ENCODE measurements at regions not wholly inside any gene's neighbourhood (a gene's known extent, or its start where the extent isn't known, plus 50 kb on each side); places are given as distances from the start of the nearest gene placed in this dataset.

DNA sequence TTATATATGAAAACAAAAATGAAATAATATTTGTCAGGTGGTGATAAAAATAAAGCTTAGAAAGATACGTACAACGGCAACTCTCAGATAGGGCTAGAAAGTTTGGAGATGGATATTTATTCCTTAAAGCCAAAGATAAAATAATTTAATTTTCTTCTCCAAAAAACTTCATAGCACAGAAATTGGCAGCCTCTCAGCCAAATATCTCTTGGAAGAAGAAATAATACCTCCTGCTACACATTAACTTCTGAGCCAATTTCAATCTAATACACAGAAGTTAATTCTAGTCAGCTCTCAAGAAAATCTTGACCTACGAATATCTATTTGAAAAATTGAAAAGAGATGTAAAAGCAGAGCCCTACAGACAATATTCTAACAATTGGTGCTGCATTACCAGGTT, 122.4 kb downstream of the TES start:
- no peaks in the 10 kb centered on the region for H3K9me3 ChIP-seq (ENCODE audit: insufficient read depth, low read depth, low read length)
- H3K27me3 Mint-ChIP-seq (ENCODE audit: low read depth, unreplicated experiment), result no peaks in the 10 kb centered on the region
- H3K27ac ChIP-seq (ENCODE audit: low read depth, low read length), result no peak overlapping the region
- H3K4me2 ChIP-seq (ENCODE audit: low read length), result no peak overlapping the region
- no peak for TF ChIP-seq EZH2 (IDR thresholded peaks at IDR 0.05; ENCODE audit: insufficient read depth, low read length)
- TF ChIP-seq, protein P1, sequence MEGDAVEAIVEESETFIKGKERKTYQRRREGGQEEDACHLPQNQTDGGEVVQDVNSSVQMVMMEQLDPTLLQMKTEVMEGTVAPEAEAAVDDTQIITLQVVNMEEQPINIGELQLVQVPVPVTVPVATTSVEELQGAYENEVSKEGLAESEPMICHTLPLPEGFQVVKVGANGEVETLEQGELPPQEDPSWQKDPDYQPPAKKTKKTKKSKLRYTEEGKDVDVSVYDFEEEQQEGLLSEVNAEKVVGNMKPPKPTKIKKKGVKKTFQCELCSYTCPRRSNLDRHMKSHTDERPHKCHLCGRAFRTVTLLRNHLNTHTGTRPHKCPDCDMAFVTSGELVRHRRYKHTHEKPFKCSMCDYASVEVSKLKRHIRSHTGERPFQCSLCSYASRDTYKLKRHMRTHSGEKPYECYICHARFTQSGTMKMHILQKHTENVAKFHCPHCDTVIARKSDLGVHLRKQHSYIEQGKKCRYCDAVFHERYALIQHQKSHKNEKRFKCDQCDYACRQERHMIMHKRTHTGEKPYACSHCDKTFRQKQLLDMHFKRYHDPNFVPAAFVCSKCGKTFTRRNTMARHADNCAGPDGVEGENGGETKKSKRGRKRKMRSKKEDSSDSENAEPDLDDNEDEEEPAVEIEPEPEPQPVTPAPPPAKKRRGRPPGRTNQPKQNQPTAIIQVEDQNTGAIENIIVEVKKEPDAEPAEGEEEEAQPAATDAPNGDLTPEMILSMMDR (IDR thresholded peaks at IDR 0.05; ENCODE audit: insufficient read depth, low read depth, low read length), result no peak
- H3K4me3 ChIP-seq (ENCODE audit: insufficient read depth, low read depth, low read length), result no peak overlapping the region
- H3K36me3 ChIP-seq (ENCODE audit: insufficient read depth, low read length), result no peaks in the 10 kb centered on the region
- no peaks in the 10 kb centered on the region for H3K79me2 ChIP-seq (ENCODE audit: insufficient read depth, low read length)
- no peaks in the 10 kb centered on the region for H3K9me3 Mint-ChIP-seq (ENCODE audit: unreplicated experiment)
- no peak overlapping the region for H3K4me3 Mint-ChIP-seq (ENCODE audit: unreplicated experiment)
- peaks cover 8% of the 10 kb centered on the region for H3K4me1 Mint-ChIP-seq (ENCODE audit: low read depth, unreplicated experiment)
- H4K20me1 ChIP-seq (ENCODE audit: insufficient read depth, low read length), result no peaks in the 10 kb centered on the region
- H2AFZ ChIP-seq (ENCODE audit: low read depth, low read length), result no peak overlapping the region
- DNase-seq (ENCODE audit: low read depth) (no peak), FAIRE-seq (no peak)
- H3K36me3 Mint-ChIP-seq (ENCODE audit: low read depth, unreplicated experiment), result no peaks in the 10 kb centered on the region
- no peak overlapping the region for H3K27ac Mint-ChIP-seq (ENCODE audit: unreplicated experiment)
- no peaks in the 10 kb centered on the region for H3K27me3 ChIP-seq (ENCODE audit: insufficient read depth, low read length)
- peaks cover 7% of the 10 kb centered on the region for H3K4me1 ChIP-seq (ENCODE audit: insufficient read depth, low read length)
- no peak overlapping the region for H3K9ac ChIP-seq (ENCODE audit: low read length)

DNA sequence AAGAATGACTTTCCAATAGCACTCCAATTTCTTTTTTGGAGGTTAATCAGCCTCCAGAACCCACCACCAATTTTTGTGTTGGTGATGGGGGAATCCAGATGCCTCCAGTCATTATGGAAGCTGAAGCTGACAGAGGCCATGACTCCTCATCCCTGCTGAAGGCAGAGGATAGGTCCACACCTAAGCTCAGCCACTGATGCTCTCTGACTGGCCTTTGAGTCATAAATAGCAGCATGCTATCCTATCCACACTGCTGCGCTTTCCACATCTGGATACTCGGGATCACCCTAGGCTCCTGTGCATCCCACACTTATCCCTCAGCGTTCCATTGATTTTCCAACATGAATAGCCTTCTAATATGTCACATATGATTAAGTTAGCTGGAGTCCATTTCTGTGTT, 124.2 kb downstream of the TES start:
- Histone ChIP-seq H3K36me3 (ENCODE audit: insufficient read depth, low read length) (no peaks in the 10 kb centered on the region), H3K27ac (ENCODE audit: low read depth, low read length) (no peak overlapping the region), H2AFZ (ENCODE audit: low read depth, low read length) (no peak overlapping the region), H4K20me1 (ENCODE audit: insufficient read depth, low read length) (no peaks in the 10 kb centered on the region), H3K4me3 (ENCODE audit: insufficient read depth, low read depth, low read length) (no peak overlapping the region), H3K4me1 (ENCODE audit: insufficient read depth, low read length) (peaks cover 3% of the 10 kb centered on the region), H3K4me2 (ENCODE audit: low read length) (no peak overlapping the region), H3K9ac (ENCODE audit: low read length) (no peak overlapping the region), H3K27me3 (ENCODE audit: insufficient read depth, low read length) (no peaks in the 10 kb centered on the region), H3K9me3 (ENCODE audit: insufficient read depth, low read depth, low read length) (no peaks in the 10 kb centered on the region), H3K79me2 (ENCODE audit: insufficient read depth, low read length) (no peaks in the 10 kb centered on the region)
- TF ChIP-seq, protein P1 (IDR thresholded peaks at IDR 0.05; ENCODE audit: insufficient read depth, low read depth, low read length), result no peak
- no peak for TF ChIP-seq EZH2 (IDR thresholded peaks at IDR 0.05; ENCODE audit: insufficient read depth, low read length)
- Mint-ChIP-seq H3K9me3 (ENCODE audit: unreplicated experiment) (no peaks in the 10 kb centered on the region), H3K36me3 (ENCODE audit: low read depth, unreplicated experiment) (no peaks in the 10 kb centered on the region), H3K27me3 (ENCODE audit: low read depth, unreplicated experiment) (no peaks in the 10 kb centered on the region), H3K27ac (ENCODE audit: unreplicated experiment) (no peak overlapping the region), H3K4me3 (ENCODE audit: unreplicated experiment) (no peak overlapping the region), H3K4me1 (ENCODE audit: low read depth, unreplicated experiment) (peaks cover 1% of the 10 kb centered on the region)
- FAIRE-seq (no peak), DNase-seq (ENCODE audit: low read depth) (no peak)

DNA sequence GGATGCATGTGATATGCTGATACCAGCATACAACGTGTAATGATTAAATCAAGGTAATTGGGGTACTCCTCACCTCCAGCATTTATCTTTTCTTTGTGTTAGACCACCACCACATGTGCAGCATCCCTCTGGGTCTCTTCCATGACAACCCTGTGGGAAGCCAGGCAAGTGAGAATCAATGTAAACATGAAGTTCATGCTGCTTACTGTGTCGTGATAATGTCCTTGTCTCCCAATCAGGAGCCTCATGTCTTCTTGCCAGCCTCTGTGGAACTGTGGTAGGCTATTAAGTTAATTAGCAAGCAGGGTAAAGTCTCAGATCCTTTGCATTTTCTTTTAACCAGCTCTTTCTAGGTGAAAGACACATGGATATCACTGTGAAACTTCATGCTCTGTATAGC, 126.7 kb downstream of the TES start:
- H3K4me1 ChIP-seq (ENCODE audit: insufficient read depth, low read length), result peaks cover 7% of the 10 kb centered on the region
- H3K27me3 ChIP-seq (ENCODE audit: insufficient read depth, low read length), result no peaks in the 10 kb centered on the region
- no peaks in the 10 kb centered on the region for H3K79me2 ChIP-seq (ENCODE audit: insufficient read depth, low read length)
- no peaks in the 10 kb centered on the region for H3K9me3 Mint-ChIP-seq (ENCODE audit: unreplicated experiment)
- peaks cover 4% of the 10 kb centered on the region for H3K4me1 Mint-ChIP-seq (ENCODE audit: low read depth, unreplicated experiment)
- DNase-seq (ENCODE audit: low read depth), result no peak
- no peaks in the 10 kb centered on the region for H3K27me3 Mint-ChIP-seq (ENCODE audit: low read depth, unreplicated experiment)
- H3K9me3 ChIP-seq (ENCODE audit: insufficient read depth, low read depth, low read length), result no peaks in the 10 kb centered on the region
- H2AFZ ChIP-seq (ENCODE audit: low read depth, low read length), result no peak overlapping the region
- TF ChIP-seq, protein P1 (IDR thresholded peaks at IDR 0.05; ENCODE audit: insufficient read depth, low read depth, low read length), result no peak
- TF ChIP-seq EZH2 (IDR thresholded peaks at IDR 0.05; ENCODE audit: insufficient read depth, low read length), result no peak
- H3K9ac ChIP-seq (ENCODE audit: low read length), result no peak overlapping the region
- no peak overlapping the region for H3K4me2 ChIP-seq (ENCODE audit: low read length)
- H3K27ac Mint-ChIP-seq (ENCODE audit: unreplicated experiment), result no peak overlapping the region
- no peak overlapping the region for H3K27ac ChIP-seq (ENCODE audit: low read depth, low read length)
- H3K4me3 Mint-ChIP-seq (ENCODE audit: unreplicated experiment), result no peak overlapping the region
- no peak for FAIRE-seq
- H4K20me1 ChIP-seq (ENCODE audit: insufficient read depth, low read length), result no peaks in the 10 kb centered on the region
- no peak overlapping the region for H3K4me3 ChIP-seq (ENCODE audit: insufficient read depth, low read depth, low read length)
- no peaks in the 10 kb centered on the region for H3K36me3 ChIP-seq (ENCODE audit: insufficient read depth, low read length)
- no peaks in the 10 kb centered on the region for H3K36me3 Mint-ChIP-seq (ENCODE audit: low read depth, unreplicated experiment)
